Heart right ventricle (tissue), 16 donors: ENCODE measurements at regions not wholly inside any gene's neighbourhood (a gene's known extent, or its start where the extent isn't known, plus 50 kb on each side); places are given as distances from the start of the nearest gene placed in this dataset.

Experiments
- ATAC-seq, 8 donors: fragments of 200-7000 bp; cut with Tn5 transposase; one replicate each; pipeline ENCODE4 v1.9.1; 2020; ENCODE audit warnings: mild to moderate bottlenecking in 8 of 8, moderate library complexity in 8 of 8, moderate number of reproducible peaks in 1 of 8
- DNase-seq, 2 donors: peaks; one replicate each; pipeline ENCODE4 v3.0.0-alpha.2; 2020
- H3K27ac ChIP-seq, 10 donors: fragments of 200-600 bp; sonication (generic) in 2 of 10; one replicate each; pipeline versions ENCODE4 v1.5.0 to v1.8.0; 2020 to 2022; ENCODE audit warnings: mild to moderate bottlenecking in 3 of 10
- H3K27me3 ChIP-seq, 7 donors: fragments of 200-600 bp; one replicate each; pipeline ENCODE4 v1.8.0; 2021 to 2022; ENCODE audit warnings: mild to moderate bottlenecking in 2 of 7
- H3K36me3 ChIP-seq, 9 donors: fragments of 200-600 bp; sonication (generic) in 1 of 9; one replicate each; pipeline versions ENCODE4 v1.5.0 to v1.8.0; 2020 to 2022; ENCODE audit warnings: mild to moderate bottlenecking in 2 of 9
- H3K4me1 ChIP-seq, 9 donors: fragments of 200-600 bp; sonication (generic) in 1 of 9; one replicate each; pipeline versions ENCODE4 v1.5.0 to v1.8.0; 2020 to 2022; ENCODE audit warnings: mild to moderate bottlenecking in 4 of 9
- H3K4me3 ChIP-seq, 10 donors: fragments of 200-600 bp; sonication (generic) in 2 of 10; one replicate each; pipeline versions ENCODE4 v1.5.0 to v1.8.0; 2020 to 2022; ENCODE audit warnings: mild to moderate bottlenecking in 7 of 10, moderate library complexity in 2 of 10
- H3K9me3 ChIP-seq, 11 donors: fragments of 200-600 bp in 10 of 11; sonication (generic) in 2 of 11; one replicate each; pipeline versions ENCODE4 v1.5.0 to v1.8.0; 2013 to 2022; ENCODE audit warnings: mild to moderate bottlenecking in 2 of 11, control low read depth in 1 of 11, moderate library complexity in 1 of 11
- WGBS, 2 donors: extraction: QIAGEN DNeasy Blood & Tissue Kit; methylation state at CpG; one replicate each; pipeline ENCODE4 v1.1.7; 2013; ENCODE audit warnings: inconsistent platforms in 1 of 2; 5-methylcytosine and 5-hydroxymethylcytosine counted together
- intact Hi-C, 10 donors: fragments of 100-400 bp; cut with DNase I; formaldehyde crosslinking; loops; one replicate each; pipeline versions ENCODE4 v1.11.1 to v1.14.2; 2022
- TF ChIP-seq, protein P1 (sequence below), 9 donors: fragments of 200-600 bp; sonication (generic) in 2 of 9; IDR thresholded peaks; one replicate each; pipeline versions ENCODE4 v1.5.0 to v1.8.0; 2021 to 2022; ENCODE audit warnings: antibody characterized with exemption in 9 of 9, mild to moderate bottlenecking in 5 of 9, moderate library complexity in 1 of 9
- donor health status: Arrhythmogenic right ventricular cardiomyopathy.
- donor health status: ischemic (EF 13 %, LVEDD 7.1; RV severe dilation, severe dysfunction).
- donor health status: healthy with polysubstance abuse.
- donor health status: DM: no; HTN: yes; CAD: no.
- donor health status: DM: no; HTN: no; CAD: no.
- donor health status: ischemic (EF 25% LVEDD 6.9; RV normal size, moderate dysfunction).
- donor health status: ischemic (EF 25% LVEDD 5.7; RV mildly dilated, moderate dysfunction).
- donor health status: healthy.
- donor health status: DM: yes; HTN: yes; CAD: no.
- donor health status: Ischemic cardiomyopathy.
- donor health status: ischemic (EF 35%, LVEDD 5.7; RV mildly dilated, moderate dysfunction).
- donor health status: nonischemic (EF 11% LVEDD 7.7; RV severe dilation, severe dysfunction).
- donor health status: DM: yes; HTN: yes; CAD: no.
- donor health status: PGD.
- donor health status: ischemic (EF 29% LVEDD 5.4; RV normal size, mild dysfunction).
- donor health status: nonischemic (EF 23%, LVEDD 6.1; RV moderate dilation, normal function).

GRCh38 chr13:80844164-80844563, 503.2 kb upstream of the SPRY2 start:
- no peak for DNase-seq
- H3K4me1 ChIP-seq = peaks cover 0 to 11% (median 0%) of the 10 kb centered on the region in 9 donors
- H3K27me3 ChIP-seq = no peaks in the 10 kb centered on the region
- H3K9me3 ChIP-seq = peaks cover 0 to 4% (median 0%) of the 10 kb centered on the region in 11 donors
- no peaks in the 10 kb centered on the region for H3K36me3 ChIP-seq
- intact Hi-C loops = loop anchor here in 1 of 10 donors (5.0 kb wide), 1 partner anchor 38 kb away; no protein-coding TSS in a partner anchor
- H3K4me3 ChIP-seq = no peak overlapping the region
- WGBS, 2 donors = 93 to 96% methylated on average over 1 of the region's 1 CpG
- TF ChIP-seq, protein P1, sequence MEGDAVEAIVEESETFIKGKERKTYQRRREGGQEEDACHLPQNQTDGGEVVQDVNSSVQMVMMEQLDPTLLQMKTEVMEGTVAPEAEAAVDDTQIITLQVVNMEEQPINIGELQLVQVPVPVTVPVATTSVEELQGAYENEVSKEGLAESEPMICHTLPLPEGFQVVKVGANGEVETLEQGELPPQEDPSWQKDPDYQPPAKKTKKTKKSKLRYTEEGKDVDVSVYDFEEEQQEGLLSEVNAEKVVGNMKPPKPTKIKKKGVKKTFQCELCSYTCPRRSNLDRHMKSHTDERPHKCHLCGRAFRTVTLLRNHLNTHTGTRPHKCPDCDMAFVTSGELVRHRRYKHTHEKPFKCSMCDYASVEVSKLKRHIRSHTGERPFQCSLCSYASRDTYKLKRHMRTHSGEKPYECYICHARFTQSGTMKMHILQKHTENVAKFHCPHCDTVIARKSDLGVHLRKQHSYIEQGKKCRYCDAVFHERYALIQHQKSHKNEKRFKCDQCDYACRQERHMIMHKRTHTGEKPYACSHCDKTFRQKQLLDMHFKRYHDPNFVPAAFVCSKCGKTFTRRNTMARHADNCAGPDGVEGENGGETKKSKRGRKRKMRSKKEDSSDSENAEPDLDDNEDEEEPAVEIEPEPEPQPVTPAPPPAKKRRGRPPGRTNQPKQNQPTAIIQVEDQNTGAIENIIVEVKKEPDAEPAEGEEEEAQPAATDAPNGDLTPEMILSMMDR (IDR thresholded peaks at IDR 0.05) = no peak
- no peak overlapping the region for H3K27ac ChIP-seq
- no peak for ATAC-seq

DNA sequence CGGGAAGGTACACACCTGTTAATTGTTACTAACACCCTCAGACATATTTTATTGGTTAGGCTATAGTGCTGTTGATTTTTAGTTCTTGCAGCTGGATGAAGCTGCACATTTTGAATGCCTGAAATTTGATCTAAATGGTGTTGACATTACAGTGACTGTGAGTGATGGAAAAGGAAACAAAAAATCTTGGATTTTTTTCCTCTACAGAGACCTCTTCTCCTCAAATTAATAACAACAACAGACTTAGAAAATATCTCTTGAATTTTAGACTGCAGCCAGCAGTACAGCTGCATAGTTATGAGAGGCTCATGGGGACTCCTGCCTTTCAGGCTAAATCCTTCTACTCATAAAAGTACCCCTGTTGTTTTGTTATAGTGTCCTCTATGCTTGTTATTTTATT, 500.5 kb upstream of the SPRY2 start:
- WGBS, 2 donors = 47 to 49% methylated on average over 1 of the region's 1 CpG
- TF ChIP-seq, protein P1 (IDR thresholded peaks at IDR 0.05) = no peak
- H3K4me3 ChIP-seq = no peak overlapping the region
- H3K4me1 ChIP-seq = peaks cover 0 to 11% (median 0%) of the 10 kb centered on the region in 9 donors
- DNase-seq (no peak), ATAC-seq (peak in 6 of 8 donors; percentile 52 to 79 (median 62))
- no peaks in the 10 kb centered on the region for H3K36me3 ChIP-seq
- intact Hi-C loops = loop anchor here in 1 of 10 donors (5.0 kb wide), 1 partner anchor 41 kb away; no protein-coding TSS in a partner anchor
- no peaks in the 10 kb centered on the region for H3K27me3 ChIP-seq
- peak overlapping the region in 6 of 10 donors; percentile 10 to 46 (median 25) for H3K27ac ChIP-seq
- H3K9me3 ChIP-seq = peaks cover 0 to 25% (median 3%) of the 10 kb centered on the region in 11 donors

DNA sequence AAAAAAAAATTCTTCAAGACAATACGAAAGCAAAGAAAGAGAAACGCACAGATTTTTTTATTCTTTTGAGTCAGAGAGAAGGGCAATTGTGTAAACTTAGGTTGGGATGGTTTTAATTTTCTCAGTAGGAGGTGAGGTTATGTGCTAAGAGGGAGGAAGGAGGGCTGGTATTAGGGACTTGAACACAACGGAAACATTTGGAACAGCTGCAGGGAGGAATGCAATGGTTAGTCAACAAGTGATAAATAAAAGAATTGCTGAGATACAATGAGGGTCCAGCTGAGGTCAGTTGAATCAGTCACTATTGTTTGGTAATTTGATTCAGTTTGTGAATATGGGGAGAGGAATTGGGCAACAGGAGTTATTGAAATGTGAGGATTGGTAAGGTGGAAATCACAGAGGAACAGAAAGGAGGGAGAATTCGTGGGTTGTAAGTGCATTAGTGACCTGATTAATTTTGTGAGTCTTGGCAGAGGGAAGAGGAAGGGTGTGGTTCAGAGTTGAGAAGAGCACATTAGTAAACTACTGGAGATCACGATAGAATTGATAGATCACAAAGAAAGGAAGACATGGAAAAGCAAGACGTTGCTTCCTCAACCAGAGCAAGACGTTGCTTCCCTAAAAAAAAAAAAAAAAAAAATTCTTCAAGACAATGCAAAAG, 499.5 kb upstream of the SPRY2 start:
- WGBS, 2 donors = 51 to 55% methylated on average over 7 of the region's 7 CpGs
- DNase-seq = no peak
- Histone ChIP-seq H3K27ac (peak overlapping the region in 6 of 10 donors; percentile 13 to 46 (median 27)), H3K36me3 (no peaks in the 10 kb centered on the region), H3K27me3 (no peaks in the 10 kb centered on the region), H3K9me3 (peaks cover 0 to 33% (median 4%) of the 10 kb centered on the region in 11 donors), H3K4me1 (peaks cover 0 to 11% (median 0%) of the 10 kb centered on the region in 9 donors), H3K4me3 (peak overlapping the region in 1 of 10 donors; percentile 5)
- peak in 7 of 8 donors; percentile 37 to 83 (median 74) for ATAC-seq
- intact Hi-C loops = loop anchor here in 1 of 10 donors (5.0 kb wide), 1 partner anchor 42 kb away; no protein-coding TSS in a partner anchor
- TF ChIP-seq, protein P1 (IDR thresholded peaks at IDR 0.05) = no peak

DNA sequence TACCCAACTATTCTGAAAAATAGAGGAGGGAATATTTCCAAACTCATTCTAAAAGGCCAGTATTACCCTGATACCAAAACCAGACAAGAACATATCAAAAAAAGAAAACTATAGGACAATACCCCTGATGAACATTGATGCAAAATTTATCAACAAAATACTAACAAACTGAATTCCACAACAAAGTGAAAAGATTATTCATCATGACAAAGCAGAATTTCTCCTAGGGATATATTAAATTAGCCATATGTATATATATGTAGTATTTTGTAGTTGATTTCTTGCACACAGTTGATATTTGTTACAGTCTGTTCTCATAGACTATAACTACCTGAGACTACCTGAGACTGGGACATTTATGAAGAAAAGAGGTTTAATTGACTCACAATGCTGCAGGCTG, 495.0 kb upstream of the SPRY2 start:
- DNase-seq (no peak), ATAC-seq (no peak)
- Histone ChIP-seq H3K27me3 (no peaks in the 10 kb centered on the region), H3K4me3 (no peak overlapping the region), H3K36me3 (no peaks in the 10 kb centered on the region), H3K27ac (no peak overlapping the region), H3K4me1 (peaks cover 0 to 3% (median 0%) of the 10 kb centered on the region in 9 donors), H3K9me3 (peaks cover 0 to 54% (median 11%) of the 10 kb centered on the region in 11 donors)
- TF ChIP-seq, protein P1 (IDR thresholded peaks at IDR 0.05) = no peak
- intact Hi-C loops = no loop called here
